IgD-negative memory B cell (primary cell): ENCODE measurements at regions not wholly inside any gene's neighbourhood (a gene's known extent, or its start where the extent isn't known, plus 50 kb on each side); places are given as distances from the start of the nearest gene placed in this dataset.
A peak's percentile ranks its signal among the peaks of the same experiment; 100 is the strongest.

Experiments used
- H3K27ac Mint-ChIP-seq, 3 donors: one replicate each; pipeline ENCODE4 v1.8.0; 2020 to 2022; ENCODE audit warnings: mild to moderate bottlenecking in 3 of 3, mixed read lengths in 3 of 3, moderate library complexity in 1 of 3
- H3K27me3 Mint-ChIP-seq: one replicate; pipeline ENCODE4 v1.8.0; 2021; ENCODE audit warnings: mixed read lengths
- H3K36me3 Mint-ChIP-seq: one replicate; pipeline ENCODE4 v1.8.0; 2020; ENCODE audit warnings: mild to moderate bottlenecking, mixed read lengths
- H3K4me1 Mint-ChIP-seq, 3 donors: one replicate each; pipeline ENCODE4 v1.8.0; 2020 to 2022; ENCODE audit warnings: mixed read lengths in 3 of 3, mild to moderate bottlenecking in 1 of 3
- H3K4me3 Mint-ChIP-seq, 4 donors: one replicate each; pipeline ENCODE4 v1.8.0; 2020 to 2022; ENCODE audit warnings: mild to moderate bottlenecking in 4 of 4, mixed read lengths in 4 of 4, moderate library complexity in 3 of 4
- H3K9me3 Mint-ChIP-seq, 3 donors: one replicate each; pipeline ENCODE4 v1.8.0; 2020 to 2021; ENCODE audit warnings: mixed read lengths in 3 of 3, mild to moderate bottlenecking in 1 of 3

- peaks cover 3% of the 10 kb centered on the region for H3K27me3 Mint-ChIP-seq
- no peak overlapping the region for H3K27ac Mint-ChIP-seq
Observed at GRCh38 chr2:172214252-172214651, 111.6 kb upstream of the DLX2 start.

DNA sequence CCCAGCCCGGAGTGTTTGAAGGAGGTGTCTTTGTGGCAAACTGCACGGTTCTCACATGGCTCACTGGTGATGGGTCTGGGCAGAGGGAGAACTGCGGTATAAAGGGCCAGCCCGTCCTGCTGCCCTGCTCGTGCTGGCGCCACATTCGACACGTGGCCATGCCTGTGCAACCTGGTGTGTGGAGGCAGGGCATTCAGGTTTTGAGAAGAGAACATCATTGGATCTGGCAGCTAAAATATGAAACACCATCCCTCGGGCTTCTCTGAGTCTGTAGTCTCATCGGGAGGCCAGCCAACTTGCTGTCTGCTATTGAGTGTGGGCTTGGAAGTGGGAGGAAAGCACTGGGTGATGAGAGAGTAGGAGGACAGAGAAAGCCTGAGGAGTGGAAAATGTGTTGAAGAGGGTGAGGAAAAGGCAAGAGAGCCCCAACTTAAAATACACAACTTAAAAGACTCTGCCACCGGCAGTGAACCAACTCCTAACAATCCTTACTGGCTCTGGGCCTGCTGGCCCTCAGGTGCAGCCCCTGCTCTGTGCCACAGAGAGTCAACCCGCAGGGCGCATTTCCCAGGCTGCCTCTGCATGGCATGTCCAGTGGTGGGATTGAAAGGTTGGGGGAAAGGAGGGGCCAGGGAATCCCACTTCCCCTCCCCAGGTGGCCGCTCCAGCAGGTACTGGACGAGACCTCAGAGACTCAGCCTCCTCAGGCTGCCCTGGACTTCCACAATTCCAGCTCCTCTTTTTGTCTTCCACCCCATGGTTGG, 112.7 kb upstream of the DLX2 start:
- H3K9me3 Mint-ChIP-seq = peaks cover 2 to 4% (median 2%) of the 10 kb centered on the region in 3 donors
- H3K4me1 Mint-ChIP-seq = no peaks in the 10 kb centered on the region
- peaks cover 3% of the 10 kb centered on the region for H3K27me3 Mint-ChIP-seq
- no peak overlapping the region for H3K27ac Mint-ChIP-seq
- H3K4me3 Mint-ChIP-seq = no peak overlapping the region
- H3K36me3 Mint-ChIP-seq = peaks cover 2% of the 10 kb centered on the region

More at GRCh38 chr2:172214252-172214651, 111.6 kb upstream of the DLX2 start:
- Mint-ChIP-seq H3K4me1 (no peaks in the 10 kb centered on the region), H3K9me3 (peaks cover 2% of the 10 kb centered on the region in 3 donors), H3K4me3 (no peak overlapping the region), H3K36me3 (peaks cover 2% of the 10 kb centered on the region)

GRCh38 chr2:172215936-172216335, 113.2 kb upstream of the DLX2 start:
- Mint-ChIP-seq H3K27ac (no peak overlapping the region), H3K4me3 (no peak overlapping the region), H3K4me1 (no peaks in the 10 kb centered on the region), H3K9me3 (peaks cover 2 to 4% (median 2%) of the 10 kb centered on the region in 3 donors), H3K36me3 (peaks cover 2% of the 10 kb centered on the region), H3K27me3 (peaks cover 1% of the 10 kb centered on the region)

- Mint-ChIP-seq H3K9me3 (peaks cover 2 to 4% (median 2%) of the 10 kb centered on the region in 3 donors), H3K27me3 (peaks cover 1% of the 10 kb centered on the region), H3K4me3 (no peak overlapping the region), H3K36me3 (peaks cover 2% of the 10 kb centered on the region), H3K4me1 (no peaks in the 10 kb centered on the region), H3K27ac (no peak overlapping the region)
Observed at GRCh38 chr2:172216477-172216876, 113.8 kb upstream of the DLX2 start.

- Mint-ChIP-seq H3K27me3 (peaks cover 2% of the 10 kb centered on the region), H3K27ac (no peak overlapping the region), H3K4me3 (no peak overlapping the region), H3K9me3 (peaks cover 2 to 4% (median 2%) of the 10 kb centered on the region in 3 donors), H3K4me1 (no peaks in the 10 kb centered on the region), H3K36me3 (peaks cover 2% of the 10 kb centered on the region)
Observed at GRCh38 chr2:172219201-172219600, 116.5 kb upstream of the DLX2 start.

- H3K36me3 Mint-ChIP-seq = peaks cover 2% of the 10 kb centered on the region
- H3K27me3 Mint-ChIP-seq = peaks cover 5% of the 10 kb centered on the region
- H3K4me1 Mint-ChIP-seq = no peaks in the 10 kb centered on the region
- H3K9me3 Mint-ChIP-seq = peaks cover 2 to 4% (median 2%) of the 10 kb centered on the region in 3 donors
- H3K27ac Mint-ChIP-seq = no peak overlapping the region
- no peak overlapping the region for H3K4me3 Mint-ChIP-seq
Observed at GRCh38 chr2:172220121-172220520, 117.4 kb upstream of the DLX2 start.

DNA sequence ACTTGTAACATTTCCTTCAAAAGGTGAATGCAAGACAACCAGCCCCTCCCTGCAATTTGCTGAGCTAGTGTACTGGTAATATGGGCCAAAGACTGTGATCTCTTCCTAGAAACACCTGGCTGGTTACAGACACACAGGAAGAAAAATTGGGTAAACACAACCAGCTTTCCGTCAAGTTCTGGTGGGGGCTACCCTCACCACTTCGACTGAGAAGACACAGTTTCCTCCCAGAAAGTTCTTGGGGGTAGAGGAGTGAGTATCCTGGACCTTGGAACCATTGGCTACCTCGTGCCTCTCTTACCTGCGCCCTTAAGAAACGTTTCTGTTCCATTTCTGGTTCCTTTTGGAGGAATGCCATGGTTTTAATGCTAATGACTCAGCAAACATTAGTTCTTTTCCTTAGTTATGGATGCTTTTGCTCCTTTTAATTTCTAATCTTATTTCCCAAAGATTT, 120.9 kb upstream of the DLX2 start:
- no peaks in the 10 kb centered on the region for H3K36me3 Mint-ChIP-seq
- peaks cover 6% of the 10 kb centered on the region for H3K27me3 Mint-ChIP-seq
- H3K9me3 Mint-ChIP-seq = peaks cover 0 to 4% (median 2%) of the 10 kb centered on the region in 3 donors
- H3K4me1 Mint-ChIP-seq = no peaks in the 10 kb centered on the region
- no peak overlapping the region for H3K27ac Mint-ChIP-seq
- no peak overlapping the region for H3K4me3 Mint-ChIP-seq

DNA sequence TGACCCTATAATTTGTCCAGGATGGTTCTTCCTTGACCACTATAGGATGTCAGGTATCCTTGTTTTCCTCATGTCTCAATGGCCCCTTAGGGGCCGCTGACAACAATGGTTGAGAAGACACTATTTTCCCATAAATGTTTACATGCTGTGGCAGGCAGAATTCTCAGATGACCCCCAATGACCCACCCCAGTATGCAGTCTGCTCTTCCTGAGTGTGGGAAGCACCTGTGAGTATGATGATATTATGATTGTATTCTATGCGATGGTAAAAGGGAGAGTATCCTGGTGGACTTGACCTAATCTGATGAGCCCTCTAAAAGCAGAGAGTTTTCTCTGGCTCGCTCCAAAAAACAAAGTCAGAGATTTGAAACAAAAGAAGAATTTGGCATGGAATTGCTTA, 123.1 kb upstream of the DLX2 start:
- Mint-ChIP-seq H3K4me3 (no peak overlapping the region), H3K9me3 (no peaks in the 10 kb centered on the region), H3K4me1 (peaks cover 0 to 5% (median 0%) of the 10 kb centered on the region in 3 donors), H3K27me3 (peaks cover 6% of the 10 kb centered on the region), H3K36me3 (no peaks in the 10 kb centered on the region), H3K27ac (no peak overlapping the region)

DNA sequence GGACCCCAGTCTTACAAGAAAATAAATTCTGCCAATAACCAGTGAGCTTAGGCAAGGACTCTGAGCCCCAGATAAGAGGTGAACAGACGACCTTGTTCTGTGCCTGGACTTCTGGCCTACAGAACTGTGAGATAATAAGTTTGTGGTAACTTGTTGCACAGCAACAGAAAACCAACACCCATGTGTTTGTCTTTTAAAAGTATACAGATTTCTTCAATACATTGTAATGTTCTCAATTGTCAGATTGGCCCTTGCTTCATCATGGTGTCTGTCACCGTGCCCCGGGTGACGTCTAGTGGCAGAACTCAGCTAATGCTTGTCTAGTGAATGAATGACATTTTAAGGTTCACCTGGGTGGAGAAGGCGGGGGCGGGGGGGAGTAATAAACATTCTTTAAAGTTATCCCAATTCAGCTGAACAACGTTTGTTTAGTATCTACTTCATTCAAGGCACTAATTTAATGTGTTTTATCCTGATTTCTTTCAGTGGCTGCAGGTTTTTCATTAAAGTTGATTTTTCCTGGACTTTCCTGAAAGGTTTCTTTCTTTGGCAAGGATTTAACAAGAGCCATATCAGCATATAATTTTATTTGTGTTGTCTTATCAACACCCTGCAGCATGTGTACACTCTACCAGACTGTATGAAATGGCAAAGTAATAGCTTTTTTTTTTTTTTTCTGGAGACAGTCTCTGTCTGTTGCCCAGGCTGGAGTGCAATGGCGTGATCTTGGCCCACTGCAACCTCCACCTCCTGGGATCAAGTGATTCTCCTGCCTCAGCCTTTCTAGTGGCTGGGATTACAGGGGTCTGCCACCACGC, 123.8 kb upstream of the DLX2 start:
- peaks cover 0 to 5% (median 0%) of the 10 kb centered on the region in 3 donors for H3K4me1 Mint-ChIP-seq
- no peak overlapping the region for H3K4me3 Mint-ChIP-seq
- H3K27me3 Mint-ChIP-seq = peaks cover 6% of the 10 kb centered on the region
- H3K27ac Mint-ChIP-seq = no peak overlapping the region
- H3K9me3 Mint-ChIP-seq = no peaks in the 10 kb centered on the region
- no peaks in the 10 kb centered on the region for H3K36me3 Mint-ChIP-seq

- Mint-ChIP-seq H3K9me3 (no peaks in the 10 kb centered on the region), H3K27ac (peak overlapping the region in 1 of 3 donors; percentile 64), H3K4me3 (no peak overlapping the region), H3K36me3 (no peaks in the 10 kb centered on the region), H3K4me1 (peaks cover 0 to 5% (median 0%) of the 10 kb centered on the region in 3 donors), H3K27me3 (peaks cover 4% of the 10 kb centered on the region)
Observed at GRCh38 chr2:172227719-172228118, 125.0 kb upstream of the DLX2 start.

DNA sequence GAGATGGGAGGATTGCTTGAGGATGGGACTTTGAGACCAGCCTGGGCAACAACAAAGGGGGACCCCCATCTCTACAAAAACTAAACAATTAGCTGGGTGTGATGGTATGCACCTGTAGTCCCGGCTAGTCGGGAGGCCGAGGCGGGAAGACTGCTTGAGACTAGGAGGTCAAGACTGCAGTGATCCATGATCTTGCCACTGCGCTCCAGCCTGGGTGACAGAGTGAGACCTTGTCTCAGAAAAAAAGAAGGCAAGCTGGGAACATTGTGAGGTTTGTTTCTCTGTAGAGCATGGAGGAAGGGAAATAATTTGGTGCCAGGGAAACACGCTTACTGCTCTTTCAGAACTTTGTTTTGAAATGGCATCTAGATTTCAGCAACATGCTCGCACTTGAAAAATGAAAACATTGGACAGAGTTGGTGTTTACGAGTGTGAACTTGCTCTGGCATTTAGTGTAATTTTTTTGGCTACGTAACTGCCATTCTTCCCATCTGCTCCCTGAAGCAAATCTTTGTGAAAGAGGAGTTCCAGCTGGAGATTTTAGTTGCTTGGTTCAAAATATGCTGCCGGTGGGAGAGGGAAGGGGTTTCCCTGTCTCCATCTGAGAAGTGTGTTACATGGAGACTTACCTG, 125.6 kb upstream of the DLX2 start:
- peak overlapping the region in 1 of 3 donors; percentile 64 for H3K27ac Mint-ChIP-seq

DNA sequence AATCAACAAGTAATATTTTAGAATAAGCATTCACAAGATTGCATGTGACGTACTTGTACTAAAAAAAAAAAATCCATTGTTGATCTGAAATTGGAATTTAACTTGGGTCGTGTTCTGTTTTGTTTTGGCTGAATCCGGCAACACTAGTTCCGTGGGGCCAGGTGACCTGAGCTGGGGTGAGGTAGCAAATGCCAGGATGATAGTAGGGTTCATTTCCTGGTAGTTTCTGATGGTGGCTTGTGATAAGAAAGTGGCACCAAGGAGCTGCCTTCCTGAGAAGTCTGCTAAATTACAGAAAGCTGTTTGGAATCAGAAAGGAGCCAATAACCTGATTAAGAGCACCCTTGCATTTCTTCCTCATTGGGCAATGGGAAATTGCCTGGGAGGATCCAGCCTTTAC, 126.4 kb upstream of the DLX2 start:
- peaks cover 13% of the 10 kb centered on the region for H3K27me3 Mint-ChIP-seq
- no peak overlapping the region for H3K27ac Mint-ChIP-seq
- peaks cover 1 to 8% (median 2%) of the 10 kb centered on the region in 3 donors for H3K4me1 Mint-ChIP-seq
- H3K9me3 Mint-ChIP-seq = no peaks in the 10 kb centered on the region
- H3K4me3 Mint-ChIP-seq = no peak overlapping the region
- H3K36me3 Mint-ChIP-seq = no peaks in the 10 kb centered on the region

More for the DNA sequence above, 125.6 kb upstream of the DLX2 start:
- Mint-ChIP-seq H3K36me3 (no peaks in the 10 kb centered on the region), H3K4me3 (no peak overlapping the region), H3K4me1 (peaks cover 0 to 5% (median 0%) of the 10 kb centered on the region in 3 donors), H3K27me3 (peaks cover 6% of the 10 kb centered on the region), H3K9me3 (no peaks in the 10 kb centered on the region)

GRCh38 chr2:172230332-172230888, 127.7 kb upstream of the DLX2 start:
- H3K4me1 Mint-ChIP-seq = peaks cover 7 to 10% (median 9%) of the 10 kb centered on the region in 3 donors
- H3K9me3 Mint-ChIP-seq = no peaks in the 10 kb centered on the region
- H3K4me3 Mint-ChIP-seq = no peak overlapping the region
- H3K27me3 Mint-ChIP-seq = peaks cover 23% of the 10 kb centered on the region
- no peak overlapping the region for H3K27ac Mint-ChIP-seq
- H3K36me3 Mint-ChIP-seq = no peaks in the 10 kb centered on the region

DNA sequence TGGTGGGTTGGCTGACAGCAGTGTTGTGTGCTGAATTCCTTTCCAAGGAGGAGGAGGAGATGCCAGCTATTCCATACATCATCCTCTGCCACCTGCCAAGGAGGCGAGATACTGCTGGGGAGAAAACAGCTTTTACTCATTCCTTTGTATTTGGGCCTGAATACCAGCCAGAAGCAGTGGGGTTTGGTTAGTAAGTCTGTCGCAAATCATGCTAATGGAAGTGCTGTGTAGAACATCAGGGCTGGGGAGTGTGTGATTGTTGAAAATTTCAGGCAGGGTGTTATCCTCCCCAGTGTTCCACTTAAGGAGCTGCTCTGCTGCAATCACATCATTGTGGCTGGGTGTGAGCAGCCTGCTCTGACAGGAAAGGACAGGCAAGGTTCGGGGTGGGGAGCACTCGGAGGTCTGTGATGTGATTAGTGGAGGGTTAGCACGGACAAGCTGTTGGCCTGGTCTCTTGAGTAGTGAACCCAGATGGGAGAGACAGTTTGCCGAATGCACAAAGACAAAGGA, 128.2 kb upstream of the DLX2 start:
- H3K27ac Mint-ChIP-seq = no peak overlapping the region
- no peaks in the 10 kb centered on the region for H3K9me3 Mint-ChIP-seq
- peaks cover 27% of the 10 kb centered on the region for H3K27me3 Mint-ChIP-seq
- no peaks in the 10 kb centered on the region for H3K36me3 Mint-ChIP-seq
- peaks cover 7 to 12% (median 9%) of the 10 kb centered on the region in 3 donors for H3K4me1 Mint-ChIP-seq
- H3K4me3 Mint-ChIP-seq = no peak overlapping the region
